ENCODE measurements at regions not wholly inside any gene's neighbourhood (a gene's known extent, or its start where the extent isn't known, plus 50 kb on each side); places are given as distances from the start of the nearest gene placed in this dataset.

- Mint-ChIP-seq H3K4me1 (no peaks in the 10 kb centered on the region), H3K27me3 (ENCODE audit: low read depth in 2 of 2) (peaks cover 0 to 7% of the 10 kb centered on the region in 2 donors), H3K9me3 (no peaks in the 10 kb centered on the region), H3K36me3 (no peaks in the 10 kb centered on the region), H3K27ac (no peak overlapping the region), H3K4me3 (no peak overlapping the region)
- no peak for DNase-seq
- intact Hi-C loops (cut with micrococcal nuclease): no loop called here
- ATAC-seq: no peak
- Histone ChIP-seq H3K4me1 (ENCODE audit: control insufficient read depth, insufficient read depth, low read length) (peaks cover 10% of the 10 kb centered on the region), H3K27me3 (ENCODE audit: control insufficient read depth, insufficient read depth, low read length) (no peaks in the 10 kb centered on the region), H3K4me3 (ENCODE audit: low read length) (no peak overlapping the region), H3K9me3 (ENCODE audit: control insufficient read depth, insufficient read depth, low read length) (no peaks in the 10 kb centered on the region), H3K27ac (ENCODE audit: low read length) (no peak overlapping the region), H3K36me3 (ENCODE audit: control insufficient read depth, insufficient read depth, low read length) (no peaks in the 10 kb centered on the region)
- WGBS (ENCODE audit: insufficient coverage): 65% methylated on average over 9 of the region's 12 CpGs
- no peak for TF ChIP-seq CTCF (IDR thresholded peaks at IDR 0.05)
These were observed 317.6 kb downstream of the BCOR start for GRCh38 chrX:39779952-39780783.

- Mint-ChIP-seq H3K4me1 (no peaks in the 10 kb centered on the region), H3K36me3 (no peaks in the 10 kb centered on the region), H3K4me3 (no peak overlapping the region), H3K27me3 (ENCODE audit: low read depth in 2 of 2) (peaks cover 0 to 7% of the 10 kb centered on the region in 2 donors), H3K9me3 (no peaks in the 10 kb centered on the region), H3K27ac (no peak overlapping the region)
- no peaks in the 10 kb centered on the region for H3K9me3 ChIP-seq (ENCODE audit: control insufficient read depth, insufficient read depth, low read length)
- no peak overlapping the region for H3K4me3 ChIP-seq (ENCODE audit: low read length)
- H3K4me1 ChIP-seq (ENCODE audit: control insufficient read depth, insufficient read depth, low read length): peaks cover 8% of the 10 kb centered on the region
- DNase-seq: no peak
- no peaks in the 10 kb centered on the region for H3K36me3 ChIP-seq (ENCODE audit: control insufficient read depth, insufficient read depth, low read length)
- intact Hi-C loops (cut with micrococcal nuclease): no loop called here
- H3K27me3 ChIP-seq (ENCODE audit: control insufficient read depth, insufficient read depth, low read length): no peaks in the 10 kb centered on the region
- WGBS (ENCODE audit: insufficient coverage): 100% methylated on average over 3 of the region's 4 CpGs
- TF ChIP-seq CTCF (IDR thresholded peaks at IDR 0.05): no peak
- H3K27ac ChIP-seq (ENCODE audit: low read length): no peak overlapping the region
- no peak for ATAC-seq
These were observed 315.5 kb downstream of the BCOR start for GRCh38 chrX:39782276-39782675.

GRCh38 chrX:39787999-39788398 is 309.8 kb downstream of the BCOR start:
- H3K9me3 ChIP-seq (ENCODE audit: control insufficient read depth, insufficient read depth, low read length): no peaks in the 10 kb centered on the region
- no peak for ATAC-seq
- H3K27ac ChIP-seq (ENCODE audit: low read length): no peak overlapping the region
- DNase-seq: no peak
- Mint-ChIP-seq H3K4me1 (no peaks in the 10 kb centered on the region), H3K9me3 (no peaks in the 10 kb centered on the region), H3K4me3 (no peak overlapping the region), H3K36me3 (no peaks in the 10 kb centered on the region), H3K27ac (no peak overlapping the region), H3K27me3 (ENCODE audit: low read depth in 2 of 2) (peaks cover 0 to 3% of the 10 kb centered on the region in 2 donors)
- no peaks in the 10 kb centered on the region for H3K27me3 ChIP-seq (ENCODE audit: control insufficient read depth, insufficient read depth, low read length)
- no peak overlapping the region for H3K4me3 ChIP-seq (ENCODE audit: low read length)
- TF ChIP-seq CTCF (IDR thresholded peaks at IDR 0.05): no peak
- WGBS (ENCODE audit: insufficient coverage): 99% methylated on average over 6 of the region's 6 CpGs
- no peaks in the 10 kb centered on the region for H3K36me3 ChIP-seq (ENCODE audit: control insufficient read depth, insufficient read depth, low read length)
- H3K4me1 ChIP-seq (ENCODE audit: control insufficient read depth, insufficient read depth, low read length): no peaks in the 10 kb centered on the region
- intact Hi-C loops (cut with micrococcal nuclease): no loop called here

- H3K27me3 ChIP-seq (ENCODE audit: control insufficient read depth, insufficient read depth, low read length): no peaks in the 10 kb centered on the region
- no peak for TF ChIP-seq CTCF (IDR thresholded peaks at IDR 0.05)
- intact Hi-C loops (cut with micrococcal nuclease): no loop called here
- Mint-ChIP-seq H3K4me1 (no peaks in the 10 kb centered on the region), H3K4me3 (no peak overlapping the region), H3K9me3 (no peaks in the 10 kb centered on the region), H3K36me3 (no peaks in the 10 kb centered on the region), H3K27me3 (ENCODE audit: low read depth in 2 of 2) (no peaks in the 10 kb centered on the region), H3K27ac (no peak overlapping the region)
- H3K4me1 ChIP-seq (ENCODE audit: control insufficient read depth, insufficient read depth, low read length): no peaks in the 10 kb centered on the region
- no peaks in the 10 kb centered on the region for H3K9me3 ChIP-seq (ENCODE audit: control insufficient read depth, insufficient read depth, low read length)
- no peak overlapping the region for H3K4me3 ChIP-seq (ENCODE audit: low read length)
- DNase-seq (no peak), ATAC-seq (no peak)
- H3K36me3 ChIP-seq (ENCODE audit: control insufficient read depth, insufficient read depth, low read length): no peaks in the 10 kb centered on the region
- no peak overlapping the region for H3K27ac ChIP-seq (ENCODE audit: low read length)
- 98% methylated on average over 5 of the region's 6 CpGs for WGBS (ENCODE audit: insufficient coverage)
These were observed 309.2 kb downstream of the BCOR start for GRCh38 chrX:39788521-39788920.

Data from natural killer cell (primary cell).